ENCODE measurements at regions not wholly inside any gene's neighbourhood (a gene's known extent, or its start where the extent isn't known, plus 50 kb on each side); places are given as distances from the start of the nearest gene placed in this dataset.

DNA sequence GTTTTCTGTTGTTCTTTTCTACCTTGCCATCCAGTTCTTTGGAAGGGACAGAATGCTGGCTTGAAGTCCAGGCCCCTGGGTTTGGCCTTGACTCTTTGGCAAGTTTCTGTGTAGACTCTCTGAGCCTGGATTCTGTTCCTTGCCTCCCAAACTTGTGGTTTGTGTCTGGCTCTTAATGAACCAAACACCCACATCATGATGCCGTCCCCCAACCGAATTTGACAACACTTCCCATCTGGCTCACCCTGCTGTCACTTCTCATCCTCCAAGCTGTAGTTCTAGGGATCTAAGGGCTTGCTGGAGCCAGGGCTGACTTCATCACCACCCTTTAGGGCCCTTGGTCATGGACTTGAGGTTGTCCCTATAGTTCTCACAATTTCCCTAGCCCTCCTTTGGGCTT, 68.9 kb upstream of the CELF4 start:
- TF ChIP-seq, protein P1, sequence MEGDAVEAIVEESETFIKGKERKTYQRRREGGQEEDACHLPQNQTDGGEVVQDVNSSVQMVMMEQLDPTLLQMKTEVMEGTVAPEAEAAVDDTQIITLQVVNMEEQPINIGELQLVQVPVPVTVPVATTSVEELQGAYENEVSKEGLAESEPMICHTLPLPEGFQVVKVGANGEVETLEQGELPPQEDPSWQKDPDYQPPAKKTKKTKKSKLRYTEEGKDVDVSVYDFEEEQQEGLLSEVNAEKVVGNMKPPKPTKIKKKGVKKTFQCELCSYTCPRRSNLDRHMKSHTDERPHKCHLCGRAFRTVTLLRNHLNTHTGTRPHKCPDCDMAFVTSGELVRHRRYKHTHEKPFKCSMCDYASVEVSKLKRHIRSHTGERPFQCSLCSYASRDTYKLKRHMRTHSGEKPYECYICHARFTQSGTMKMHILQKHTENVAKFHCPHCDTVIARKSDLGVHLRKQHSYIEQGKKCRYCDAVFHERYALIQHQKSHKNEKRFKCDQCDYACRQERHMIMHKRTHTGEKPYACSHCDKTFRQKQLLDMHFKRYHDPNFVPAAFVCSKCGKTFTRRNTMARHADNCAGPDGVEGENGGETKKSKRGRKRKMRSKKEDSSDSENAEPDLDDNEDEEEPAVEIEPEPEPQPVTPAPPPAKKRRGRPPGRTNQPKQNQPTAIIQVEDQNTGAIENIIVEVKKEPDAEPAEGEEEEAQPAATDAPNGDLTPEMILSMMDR (IDR thresholded peaks at IDR 0.05 in 8 of 11, conservative IDR thresholded peaks at IDR 0.05 in 3 of 11), result no peak
- no peak for TF ChIP-seq POLR2A (IDR thresholded peaks at IDR 0.05)
